Urinary bladder (tissue), 3 donors: ENCODE measurements at regions not wholly inside any gene's neighbourhood (a gene's known extent, or its start where the extent isn't known, plus 50 kb on each side); places are given as distances from the start of the nearest gene placed in this dataset.
"Not testable (repeated sequence)": the region's sequence is repeated elsewhere in the genome, so short reads cannot be mapped to it uniquely, and the experiment has no call there.

Experiments used
- DNase-seq: peaks from one replicate; pipeline ENCODE4 v3.0.0-alpha.2; 2015; ENCODE audit errors: extremely low spot score
- H3K27ac ChIP-seq: one replicate; pipeline ENCODE4 v1.5.1; 2013; ENCODE audit warnings: low read depth, mild to moderate bottlenecking, moderate library complexity
- H3K36me3 ChIP-seq: one replicate; pipeline ENCODE4 v1.6.1; 2013; ENCODE audit warnings: mild to moderate bottlenecking, moderate library complexity; ENCODE audit not compliant: insufficient read depth
- H3K4me1 ChIP-seq: one replicate; pipeline ENCODE4 v1.6.1; 2013; ENCODE audit warnings: mild to moderate bottlenecking, moderate library complexity; ENCODE audit not compliant: insufficient read depth
- H3K4me3 ChIP-seq: one replicate; pipeline ENCODE4 v1.5.1; 2013; ENCODE audit warnings: low read depth, low read length
- WGBS: extraction: QIAGEN DNeasy Blood & Tissue Kit; methylation state at CpG from one replicate; pipeline ENCODE4 v1.1.7; 2013; 5-methylcytosine and 5-hydroxymethylcytosine counted together
- donor health status: healthy with polysubstance abuse.
- donor health status: healthy.

- no peaks in the 10 kb centered on the region for H3K4me1 ChIP-seq
- H3K27ac ChIP-seq: no peak overlapping the region
- DNase-seq: no peak
- no peaks in the 10 kb centered on the region for H3K36me3 ChIP-seq
- no peak overlapping the region for H3K4me3 ChIP-seq
Measured at GRCh38 chr9:104999136-104999535, 71.2 kb upstream of the ABCA1 start.

GRCh38 chr9:105000529-105000928, 72.6 kb upstream of the ABCA1 start:
- DNase-seq, H3K36me3 ChIP-seq, H3K4me1 ChIP-seq, H3K4me3 ChIP-seq, H3K27ac ChIP-seq: not testable (repeated sequence)
- 96% methylated on average over 11 of the region's 11 CpGs for WGBS

GRCh38 chr9:105004466-105005090, 76.6 kb upstream of the ABCA1 start:
- 87% methylated on average over 7 of the region's 7 CpGs for WGBS
- Histone ChIP-seq H3K36me3 (no peaks in the 10 kb centered on the region), H3K4me3 (no peak overlapping the region), H3K4me1 (no peaks in the 10 kb centered on the region), H3K27ac (no peak overlapping the region)
- no peak for DNase-seq

GRCh38 chr9:105005186-105005585, 77.2 kb upstream of the ABCA1 start:
- DNase-seq: no peak
- 99% methylated on average over 1 of the region's 1 CpG for WGBS
- Histone ChIP-seq H3K4me3 (no peak overlapping the region), H3K36me3 (no peaks in the 10 kb centered on the region), H3K4me1 (no peaks in the 10 kb centered on the region), H3K27ac (no peak overlapping the region)

- no peak for DNase-seq
- H3K4me3 ChIP-seq: no peak overlapping the region
- H3K27ac ChIP-seq: no peak overlapping the region
- H3K4me1 ChIP-seq: no peaks in the 10 kb centered on the region
- no peaks in the 10 kb centered on the region for H3K36me3 ChIP-seq
- 83% methylated on average over 2 of the region's 2 CpGs for WGBS
Measured at GRCh38 chr9:105006514-105006913, 78.6 kb upstream of the ABCA1 start.

GRCh38 chr9:105007143-105007542, 79.2 kb upstream of the ABCA1 start:
- H3K36me3 ChIP-seq: no peaks in the 10 kb centered on the region
- 46% methylated on average over 2 of the region's 2 CpGs for WGBS
- H3K27ac ChIP-seq: peak overlapping the region; percentile 16
- no peak overlapping the region for H3K4me3 ChIP-seq
- no peaks in the 10 kb centered on the region for H3K4me1 ChIP-seq
- no peak for DNase-seq

GRCh38 chr9:105010089-105010488, 82.1 kb upstream of the ABCA1 start:
- not testable (repeated sequence) for DNase-seq
- 84% methylated on average over 3 of the region's 3 CpGs for WGBS

GRCh38 chr9:105021917-105022316, 94.0 kb upstream of the ABCA1 start:
- no peak overlapping the region for H3K4me3 ChIP-seq
- DNase-seq: no peak
- H3K4me1 ChIP-seq: no peaks in the 10 kb centered on the region
- 94% methylated on average over 3 of the region's 3 CpGs for WGBS
- H3K27ac ChIP-seq: no peak overlapping the region
- no peaks in the 10 kb centered on the region for H3K36me3 ChIP-seq

More at GRCh38 chr9:105010089-105010488, 82.1 kb upstream of the ABCA1 start:
- not testable (repeated sequence) for H3K27ac ChIP-seq, H3K36me3 ChIP-seq, H3K4me1 ChIP-seq, H3K4me3 ChIP-seq

GRCh38 chr9:105022545-105022944, 94.6 kb upstream of the ABCA1 start:
- H3K36me3 ChIP-seq, H3K4me1 ChIP-seq, DNase-seq, H3K4me3 ChIP-seq, H3K27ac ChIP-seq: not testable (repeated sequence)
- WGBS: 95% methylated on average over 5 of the region's 5 CpGs

- 98% methylated on average over 1 of the region's 1 CpG for WGBS
- Histone ChIP-seq H3K36me3 (no peaks in the 10 kb centered on the region), H3K27ac (no peak overlapping the region), H3K4me3 (no peak overlapping the region), H3K4me1 (no peaks in the 10 kb centered on the region)
- DNase-seq: no peak
Measured at GRCh38 chr9:105023788-105024187, 95.8 kb upstream of the ABCA1 start.

GRCh38 chr9:105024529-105024928, 96.6 kb upstream of the ABCA1 start:
- WGBS: 88% methylated on average over 7 of the region's 7 CpGs
- no peak for DNase-seq
- H3K27ac ChIP-seq: no peak overlapping the region
- no peak overlapping the region for H3K4me3 ChIP-seq
- no peaks in the 10 kb centered on the region for H3K36me3 ChIP-seq
- H3K4me1 ChIP-seq: no peaks in the 10 kb centered on the region

- H3K4me3 ChIP-seq: no peak overlapping the region
- H3K4me1 ChIP-seq: no peaks in the 10 kb centered on the region
- 54% methylated on average over 1 of the region's 1 CpG for whole genome bisulfite sequencing
- no peak overlapping the region for H3K27ac ChIP-seq
- no peaks in the 10 kb centered on the region for H3K36me3 ChIP-seq
- DNase-seq: no peak
Measured at GRCh38 chr9:105026451-105026850, 98.5 kb upstream of the ABCA1 start.

- no peak for DNase-seq
- Histone ChIP-seq H3K4me3 (no peak overlapping the region), H3K36me3 (no peaks in the 10 kb centered on the region), H3K4me1 (no peaks in the 10 kb centered on the region), H3K27ac (no peak overlapping the region)
- WGBS: 77% methylated on average over 2 of the region's 2 CpGs
Measured at GRCh38 chr9:105027084-105027483, 99.1 kb upstream of the ABCA1 start.

GRCh38 chr9:105030285-105030684, 102.3 kb upstream of the ABCA1 start:
- Histone ChIP-seq H3K36me3 (no peaks in the 10 kb centered on the region), H3K4me3 (no peak overlapping the region), H3K27ac (no peak overlapping the region), H3K4me1 (no peaks in the 10 kb centered on the region)
- 92% methylated on average over 3 of the region's 3 CpGs for WGBS
- DNase-seq: no peak

- H3K27ac ChIP-seq: no peak overlapping the region
- WGBS: 91% methylated on average over 1 of the region's 1 CpG
- no peak overlapping the region for H3K4me3 ChIP-seq
- peaks cover 1% of the 10 kb centered on the region for H3K4me1 ChIP-seq
- H3K36me3 ChIP-seq: no peaks in the 10 kb centered on the region
- DNase-seq: no peak
Measured at GRCh38 chr9:105037139-105037538, 109.2 kb upstream of the ABCA1 start.
